ENCODE measurements at regions not wholly inside any gene's neighbourhood (a gene's known extent, or its start where the extent isn't known, plus 50 kb on each side); places are given as distances from the start of the nearest gene placed in this dataset.

DNA sequence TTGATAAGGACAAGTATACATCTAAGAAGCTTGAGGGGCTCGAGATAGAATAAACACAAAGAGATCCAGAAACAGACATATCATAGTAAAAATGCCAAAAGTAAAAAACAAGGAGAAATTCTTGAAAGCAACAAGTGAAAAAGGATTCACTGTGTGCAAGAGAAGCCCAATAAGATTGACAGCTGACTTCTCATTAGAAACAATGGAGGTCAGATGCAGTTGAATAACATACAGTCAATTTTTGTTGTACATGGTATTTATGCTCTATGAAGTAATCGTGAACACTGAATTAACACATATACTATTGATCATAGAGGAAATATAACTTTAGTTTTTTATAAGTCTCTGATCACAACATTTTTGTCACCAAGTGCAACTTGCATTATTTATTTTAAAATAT, 982.8 kb upstream of the SORCS1 start:
- TF ChIP-seq, protein P1, sequence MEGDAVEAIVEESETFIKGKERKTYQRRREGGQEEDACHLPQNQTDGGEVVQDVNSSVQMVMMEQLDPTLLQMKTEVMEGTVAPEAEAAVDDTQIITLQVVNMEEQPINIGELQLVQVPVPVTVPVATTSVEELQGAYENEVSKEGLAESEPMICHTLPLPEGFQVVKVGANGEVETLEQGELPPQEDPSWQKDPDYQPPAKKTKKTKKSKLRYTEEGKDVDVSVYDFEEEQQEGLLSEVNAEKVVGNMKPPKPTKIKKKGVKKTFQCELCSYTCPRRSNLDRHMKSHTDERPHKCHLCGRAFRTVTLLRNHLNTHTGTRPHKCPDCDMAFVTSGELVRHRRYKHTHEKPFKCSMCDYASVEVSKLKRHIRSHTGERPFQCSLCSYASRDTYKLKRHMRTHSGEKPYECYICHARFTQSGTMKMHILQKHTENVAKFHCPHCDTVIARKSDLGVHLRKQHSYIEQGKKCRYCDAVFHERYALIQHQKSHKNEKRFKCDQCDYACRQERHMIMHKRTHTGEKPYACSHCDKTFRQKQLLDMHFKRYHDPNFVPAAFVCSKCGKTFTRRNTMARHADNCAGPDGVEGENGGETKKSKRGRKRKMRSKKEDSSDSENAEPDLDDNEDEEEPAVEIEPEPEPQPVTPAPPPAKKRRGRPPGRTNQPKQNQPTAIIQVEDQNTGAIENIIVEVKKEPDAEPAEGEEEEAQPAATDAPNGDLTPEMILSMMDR (IDR thresholded peaks at IDR 0.05), result no peak
- TF ChIP-seq EP300 (IDR thresholded peaks at IDR 0.05), result no peak
